ENCODE measurements at regions not wholly inside any gene's neighbourhood (a gene's known extent, or its start where the extent isn't known, plus 50 kb on each side); places are given as distances from the start of the nearest gene placed in this dataset.
"Not testable (repeated sequence)": the region's sequence is repeated elsewhere in the genome, so short reads cannot be mapped to it uniquely, and the experiment has no call there.

GRCh38 chr6:147675281-147675680 is 166.8 kb downstream of the SAMD5 start:
- FAIRE-seq = no peak
- TF ChIP-seq POLR2AphosphoS5 (IDR thresholded peaks at IDR 0.05; ENCODE audit: low read depth, low read length) (no peak), TAF1 (IDR thresholded peaks at IDR 0.05; ENCODE audit: borderline replicate concordance, low read depth, low read length) (no peak), POLR2A (IDR thresholded peaks at IDR 0.05; ENCODE audit: low read depth, low read length) (no peak)

GRCh38 chr6:147676495-147677199 is 168.2 kb downstream of the SAMD5 start:
- FAIRE-seq (no peak), DNase-seq (ENCODE audit: insufficient read length) (no peak)
- TF ChIP-seq TAF1 (IDR thresholded peaks at IDR 0.05; ENCODE audit: borderline replicate concordance, low read depth, low read length) (no peak), POLR2AphosphoS5 (IDR thresholded peaks at IDR 0.05; ENCODE audit: low read depth, low read length) (no peak), POLR2A (IDR thresholded peaks at IDR 0.05; ENCODE audit: low read depth, low read length) (no peak)

More at GRCh38 chr6:147675281-147675680, 166.8 kb downstream of the SAMD5 start:
- no peak for DNase-seq (ENCODE audit: insufficient read length)

GRCh38 chr6:147677647-147678046 is 169.2 kb downstream of the SAMD5 start:
- TF ChIP-seq POLR2AphosphoS5 (IDR thresholded peaks at IDR 0.05; ENCODE audit: low read depth, low read length) (no peak), TAF1 (IDR thresholded peaks at IDR 0.05; ENCODE audit: borderline replicate concordance, low read depth, low read length) (no peak), POLR2A (IDR thresholded peaks at IDR 0.05; ENCODE audit: low read depth, low read length) (no peak)
- DNase-seq (ENCODE audit: insufficient read length) (no peak), FAIRE-seq (no peak)

- TF ChIP-seq POLR2AphosphoS5 (IDR thresholded peaks at IDR 0.05; ENCODE audit: low read depth, low read length) (no peak), TAF1 (IDR thresholded peaks at IDR 0.05; ENCODE audit: borderline replicate concordance, low read depth, low read length) (no peak), POLR2A (IDR thresholded peaks at IDR 0.05; ENCODE audit: low read depth, low read length) (no peak)
- FAIRE-seq (no peak), DNase-seq (ENCODE audit: insufficient read length) (no peak)
Observed at GRCh38 chr6:147678253-147678652, 169.8 kb downstream of the SAMD5 start.

- TF ChIP-seq POLR2A (IDR thresholded peaks at IDR 0.05; ENCODE audit: low read depth, low read length) (no peak), POLR2AphosphoS5 (IDR thresholded peaks at IDR 0.05; ENCODE audit: low read depth, low read length) (no peak), TAF1 (IDR thresholded peaks at IDR 0.05; ENCODE audit: borderline replicate concordance, low read depth, low read length) (no peak)
- FAIRE-seq = no peak
- no peak for DNase-seq (ENCODE audit: insufficient read length)
Observed at GRCh38 chr6:147684906-147685305, 176.4 kb downstream of the SAMD5 start.

- FAIRE-seq (no peak), DNase-seq (ENCODE audit: insufficient read length) (no peak)
- TF ChIP-seq POLR2A (IDR thresholded peaks at IDR 0.05; ENCODE audit: low read depth, low read length) (no peak), TAF1 (IDR thresholded peaks at IDR 0.05; ENCODE audit: borderline replicate concordance, low read depth, low read length) (no peak), POLR2AphosphoS5 (IDR thresholded peaks at IDR 0.05; ENCODE audit: low read depth, low read length) (no peak)
Observed at GRCh38 chr6:147689398-147689797, 180.9 kb downstream of the SAMD5 start.

- DNase-seq (ENCODE audit: insufficient read length) (no peak), FAIRE-seq (no peak)
- TF ChIP-seq POLR2A (IDR thresholded peaks at IDR 0.05; ENCODE audit: low read depth, low read length) (no peak), POLR2AphosphoS5 (IDR thresholded peaks at IDR 0.05; ENCODE audit: low read depth, low read length) (no peak)
Observed at GRCh38 chr6:147691446-147691845, 183.0 kb downstream of the SAMD5 start.

- DNase-seq (ENCODE audit: insufficient read length) (no peak), FAIRE-seq (no peak)
- no peak for TF ChIP-seq TAF1 (IDR thresholded peaks at IDR 0.05; ENCODE audit: borderline replicate concordance, low read depth, low read length)
- TF ChIP-seq POLR2AphosphoS5 (IDR thresholded peaks at IDR 0.05; ENCODE audit: low read depth, low read length) = no peak
- no peak for TF ChIP-seq POLR2A (IDR thresholded peaks at IDR 0.05; ENCODE audit: low read depth, low read length)
Observed at GRCh38 chr6:147693181-147693580, 184.7 kb downstream of the SAMD5 start.

GRCh38 chr6:147694556-147694955 is 186.1 kb downstream of the SAMD5 start:
- FAIRE-seq; DNase-seq (ENCODE audit: insufficient read length): not testable (repeated sequence)

GRCh38 chr6:147695819-147696218 is 187.3 kb downstream of the SAMD5 start:
- FAIRE-seq (no peak), DNase-seq (ENCODE audit: insufficient read length) (no peak)
- TF ChIP-seq POLR2AphosphoS5 (IDR thresholded peaks at IDR 0.05; ENCODE audit: low read depth, low read length) = no peak
- TF ChIP-seq POLR2A (IDR thresholded peaks at IDR 0.05; ENCODE audit: low read depth, low read length) = no peak
- no peak for TF ChIP-seq TAF1 (IDR thresholded peaks at IDR 0.05; ENCODE audit: borderline replicate concordance, low read depth, low read length)

- TF ChIP-seq TAF1 (IDR thresholded peaks at IDR 0.05; ENCODE audit: borderline replicate concordance, low read depth, low read length) = no peak
- DNase-seq (ENCODE audit: insufficient read length) (no peak), FAIRE-seq (no peak)
Observed at GRCh38 chr6:147699140-147699539, 190.7 kb downstream of the SAMD5 start.

GRCh38 chr6:147699637-147700036 is 191.1 kb downstream of the SAMD5 start:
- FAIRE-seq (no peak), DNase-seq (ENCODE audit: insufficient read length) (no peak)
- TF ChIP-seq TAF1 (IDR thresholded peaks at IDR 0.05; ENCODE audit: borderline replicate concordance, low read depth, low read length) = no peak
- TF ChIP-seq POLR2A (IDR thresholded peaks at IDR 0.05; ENCODE audit: low read depth, low read length) = no peak
- TF ChIP-seq POLR2AphosphoS5 (IDR thresholded peaks at IDR 0.05; ENCODE audit: low read depth, low read length) = no peak
